ENCODE measurements at regions not wholly inside any gene's neighbourhood (a gene's known extent, or its start where the extent isn't known, plus 50 kb on each side); places are given as distances from the start of the nearest gene placed in this dataset.

- ChIA-PET CTCF (no interaction called here), POLR2A (no interaction called here)
- no peaks in the 10 kb centered on the region for H3K27me3 ChIP-seq (ENCODE audit: control insufficient read depth, insufficient read depth, low read length)
- DNase-seq (ENCODE audit: low read depth, low spot score) (no peak), ATAC-seq (no peak)
- intact Hi-C loops (cut with micrococcal nuclease; ENCODE audit: unreplicated experiment) (no loop called here), in situ Hi-C loops (cut with HindIII; ENCODE audit: low pct_unique_long_range_greater_than_20kb, low sequenced_read_pairs) (no loop called here)
- BruUV-seq (replicated peaks) = no TSS peak
- TF ChIP-seq POLR2AphosphoS5 (IDR thresholded peaks at IDR 0.05; ENCODE audit: low read depth, low read length) (no peak), SIN3A (IDR thresholded peaks at IDR 0.05; ENCODE audit: borderline replicate concordance, insufficient read depth, low read depth, low read length) (no peak), TCF7L2 (IDR thresholded peaks at IDR 0.05; ENCODE audit: low read depth, low read length) (no peak), REST (IDR thresholded peaks at IDR 0.05; ENCODE audit: insufficient read depth in 1 of 2, low read depth in 2 of 2, low read length in 1 of 2) (no peak), CTCF (IDR thresholded peaks at IDR 0.05) (no peak)
- no peaks in the 10 kb centered on the region for H3K4me1 ChIP-seq (ENCODE audit: control insufficient read depth, insufficient read depth, low read length)
- no peak overlapping the region for H3K27ac ChIP-seq (ENCODE audit: low read length)
- H3K4me3 ChIP-seq (ENCODE audit: low read depth in 2 of 2, low read length in 2 of 2) = no peak overlapping the region
- H3K36me3 ChIP-seq (ENCODE audit: control insufficient read depth, insufficient read depth, low read length) = no peaks in the 10 kb centered on the region
- no peaks in the 10 kb centered on the region for H3K9me3 ChIP-seq (ENCODE audit: control insufficient read depth, insufficient read depth, low read depth, low read length)
Observed at GRCh38 chr4:81881855-81882621, 410.3 kb upstream of the RASGEF1B start.

DNA sequence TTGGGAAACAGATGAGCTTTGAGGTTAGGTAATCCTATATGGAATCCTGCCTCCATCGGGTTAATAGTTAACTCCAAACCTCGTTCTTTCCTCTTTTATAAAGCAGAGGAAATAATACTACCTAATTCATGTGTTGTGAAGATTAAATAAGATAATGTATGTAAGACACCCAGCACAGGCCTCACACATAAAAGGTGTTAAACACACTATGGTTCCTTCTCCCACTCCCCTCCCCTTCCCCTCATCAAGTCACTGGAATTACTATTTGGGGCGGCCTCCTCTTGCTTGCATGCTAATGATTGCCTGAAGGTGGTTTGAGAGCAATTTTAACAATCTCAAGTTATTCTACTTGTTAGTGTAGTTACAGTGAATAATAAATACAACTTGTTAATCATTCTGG lies 404.4 kb upstream of the RASGEF1B start:
- DNase-seq (ENCODE audit: low read depth, low spot score) = no peak

More for the DNA sequence above, 404.4 kb upstream of the RASGEF1B start:
- in situ Hi-C loops (cut with HindIII; ENCODE audit: low pct_unique_long_range_greater_than_20kb, low sequenced_read_pairs) = no loop called here
- CTCF ChIA-PET = no interaction called here
- no peak for TF ChIP-seq REST (IDR thresholded peaks at IDR 0.05; ENCODE audit: insufficient read depth in 1 of 2, low read depth in 2 of 2, low read length in 1 of 2)
- Histone ChIP-seq H3K27ac (ENCODE audit: low read length) (no peak overlapping the region), H3K9me3 (ENCODE audit: control insufficient read depth, insufficient read depth, low read depth, low read length) (no peaks in the 10 kb centered on the region), H3K27me3 (ENCODE audit: control insufficient read depth, insufficient read depth, low read length) (no peaks in the 10 kb centered on the region), H3K4me3 (ENCODE audit: low read depth in 2 of 2, low read length in 2 of 2) (no peak overlapping the region), H3K36me3 (ENCODE audit: control insufficient read depth, insufficient read depth, low read length) (no peaks in the 10 kb centered on the region), H3K4me1 (ENCODE audit: control insufficient read depth, insufficient read depth, low read length) (no peaks in the 10 kb centered on the region)
- no peak for ATAC-seq
- POLR2A ChIA-PET = no interaction called here
- BruUV-seq (replicated peaks) = no TSS peak
- intact Hi-C loops (cut with micrococcal nuclease; ENCODE audit: unreplicated experiment) = no loop called here

All from Panc1 (cell line).